ENCODE measurements at regions not wholly inside any gene's neighbourhood (a gene's known extent, or its start where the extent isn't known, plus 50 kb on each side); places are given as distances from the start of the nearest gene placed in this dataset.

DNA sequence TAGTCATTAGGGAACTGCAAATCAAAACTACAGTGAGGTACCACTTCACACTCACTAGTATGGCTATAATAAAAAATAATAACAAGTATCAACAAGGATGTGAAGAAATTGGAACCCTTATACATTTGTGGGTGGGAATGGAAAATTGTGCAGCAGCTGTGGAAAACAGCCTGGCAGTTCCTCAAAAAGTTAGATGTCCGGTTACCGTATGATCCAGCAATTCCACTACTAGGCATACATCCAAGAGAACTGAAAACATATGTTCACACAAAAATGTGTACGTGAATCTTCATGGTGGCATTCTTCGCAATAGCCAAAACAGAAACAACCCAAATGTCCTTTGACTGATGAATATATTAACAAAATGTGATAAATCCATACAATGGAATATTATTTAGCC lies 187.9 kb upstream of the LYSMD4 start:
- DNase-seq (ENCODE audit: low read depth) = no peak

DNA sequence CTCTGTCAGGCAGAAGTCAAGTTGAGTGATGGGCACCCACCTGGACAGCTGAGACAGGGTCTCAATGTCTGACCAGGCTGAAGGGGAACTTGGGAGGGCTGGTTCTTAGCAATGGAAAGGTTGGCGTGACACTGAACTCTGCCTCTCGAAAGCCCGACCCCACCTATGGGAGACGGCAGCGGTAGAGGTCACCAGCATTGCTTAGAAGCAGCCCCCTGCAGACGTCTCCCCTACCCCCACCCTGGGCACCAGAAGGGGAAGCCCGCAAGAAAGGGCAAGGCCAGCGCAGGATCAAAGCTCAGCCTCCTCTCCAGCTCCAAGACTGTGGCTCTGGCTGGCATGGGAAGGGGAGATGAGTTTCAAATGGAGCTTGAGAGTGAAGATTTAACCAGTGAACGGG lies 184.8 kb upstream of the LYSMD4 start:
- no peak for DNase-seq (ENCODE audit: low read depth)

DNA sequence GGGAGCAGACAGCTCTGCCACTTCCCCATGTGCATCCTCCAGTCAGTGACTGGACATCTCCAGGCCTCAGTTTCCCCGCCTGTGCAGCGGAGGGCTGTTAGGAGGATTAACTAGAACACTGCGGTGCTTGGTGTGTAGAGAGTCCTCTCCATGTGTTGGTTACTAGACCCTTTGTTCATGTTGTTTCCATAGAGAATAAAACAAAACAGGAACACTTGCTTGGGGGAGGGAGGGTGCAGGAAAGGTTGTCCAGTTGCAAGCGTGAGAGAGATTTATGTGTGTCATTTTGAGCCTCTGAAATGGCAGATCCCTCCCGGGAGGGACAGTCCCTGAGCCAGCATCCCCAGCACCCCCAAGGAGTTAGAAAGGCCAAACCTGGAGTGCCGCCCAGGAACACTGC lies 184.0 kb upstream of the LYSMD4 start:
- DNase-seq (ENCODE audit: low read depth) = no peak

DNA sequence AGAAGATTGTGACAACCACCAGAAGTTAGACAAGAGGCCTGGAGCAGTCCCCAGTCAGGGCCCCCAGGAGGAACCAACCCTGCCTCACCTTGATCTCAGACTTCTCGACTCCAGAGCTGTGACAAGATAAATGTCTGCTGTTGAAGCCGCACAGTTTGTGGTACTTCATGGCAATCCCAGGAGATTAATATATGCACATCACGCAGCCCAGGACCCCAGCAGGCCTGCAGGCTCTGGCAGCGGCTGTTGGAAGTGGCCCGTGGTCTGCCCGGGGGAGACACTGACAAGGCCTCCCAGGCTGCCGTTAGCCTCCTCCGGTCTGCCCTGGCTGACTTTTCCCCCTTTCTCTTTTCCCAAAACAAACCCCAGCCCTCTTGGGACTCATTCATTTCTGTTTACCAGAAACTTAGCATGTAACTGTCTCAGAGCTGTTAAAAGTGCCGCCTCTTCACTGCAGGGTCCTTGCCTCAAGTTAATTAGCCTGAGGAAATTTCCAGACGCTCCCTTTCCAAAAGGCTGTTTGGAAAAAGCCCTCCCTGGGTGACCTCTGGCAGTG lies 183.5 kb upstream of the LYSMD4 start:
- DNase-seq (ENCODE audit: low read depth) = no peak

DNA sequence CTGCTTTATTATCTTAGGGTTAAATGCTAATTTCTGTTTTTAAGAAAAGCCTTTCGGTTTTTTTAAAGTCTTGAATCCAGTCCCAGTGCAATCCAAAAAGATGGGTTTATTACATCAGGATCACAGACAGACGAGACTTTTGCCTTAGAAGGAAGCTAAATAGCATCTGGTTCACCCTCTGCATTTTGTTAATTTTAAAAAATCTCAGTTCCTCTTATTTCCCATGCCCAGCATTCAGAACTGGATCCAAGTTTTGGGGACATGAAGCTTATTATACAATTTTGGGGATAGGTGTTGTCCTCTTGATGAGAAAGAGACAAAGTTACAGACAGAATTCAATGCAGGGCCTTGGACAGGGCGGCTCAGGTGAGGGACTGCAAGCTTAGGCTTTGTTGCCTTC lies 181.5 kb upstream of the LYSMD4 start:
- DNase-seq (ENCODE audit: low read depth) = no peak

DNA sequence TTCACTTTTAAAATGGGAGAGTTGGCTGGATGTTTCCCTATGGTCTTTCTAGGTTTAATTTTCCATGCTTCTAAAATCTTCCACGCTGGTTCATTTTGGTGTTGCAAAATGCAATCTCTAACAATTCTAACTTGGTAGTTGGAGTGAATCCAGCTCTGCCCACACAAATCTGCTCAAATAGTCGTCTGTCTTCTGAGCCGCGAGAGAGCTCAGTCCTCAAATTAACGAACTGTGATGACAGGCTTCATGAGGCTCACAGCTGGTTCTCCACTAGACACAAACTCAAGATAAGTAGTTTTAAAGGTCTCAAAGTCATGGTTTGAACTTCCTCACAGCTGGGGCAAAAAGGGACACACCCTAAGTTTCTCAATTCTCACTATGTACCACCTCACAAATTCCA lies 178.6 kb upstream of the LYSMD4 start:
- DNase-seq (ENCODE audit: low read depth) = peak; percentile 55

DNA sequence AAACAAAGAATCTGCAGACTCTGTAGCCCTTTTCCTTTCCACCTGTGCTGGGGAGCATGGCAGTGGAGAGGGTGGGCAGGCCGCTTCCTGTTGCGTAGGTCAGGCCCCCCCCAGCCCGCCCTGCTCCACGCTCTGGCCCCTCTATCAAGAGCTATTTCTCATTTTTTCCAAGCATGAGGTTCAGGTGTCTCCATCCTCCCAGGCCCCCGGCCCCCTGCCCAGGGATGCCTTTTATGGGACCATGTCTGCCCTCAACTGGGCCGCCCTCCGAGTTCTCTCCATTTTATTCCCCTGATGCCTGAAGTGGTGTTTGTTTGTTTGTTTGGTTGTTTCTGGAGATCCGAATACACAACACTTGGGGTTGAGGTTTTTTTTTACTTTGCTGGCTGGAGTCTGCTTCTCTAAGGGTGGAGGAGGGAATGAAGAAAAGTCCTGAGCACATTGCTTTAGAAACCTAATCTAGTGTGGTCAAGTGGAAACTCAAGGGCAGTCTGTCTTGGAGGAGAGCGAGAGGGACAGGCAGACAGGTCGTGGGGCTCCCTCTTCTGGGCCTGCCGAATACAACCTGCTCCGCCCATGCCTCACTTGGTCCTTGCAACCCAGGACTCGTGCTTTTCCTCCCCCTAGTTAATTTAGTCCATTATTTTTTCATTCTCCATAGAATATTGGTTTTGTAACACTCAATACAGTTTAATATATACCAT lies 176.5 kb upstream of the LYSMD4 start:
- peak; percentile 30 for DNase-seq (ENCODE audit: low read depth)

DNA sequence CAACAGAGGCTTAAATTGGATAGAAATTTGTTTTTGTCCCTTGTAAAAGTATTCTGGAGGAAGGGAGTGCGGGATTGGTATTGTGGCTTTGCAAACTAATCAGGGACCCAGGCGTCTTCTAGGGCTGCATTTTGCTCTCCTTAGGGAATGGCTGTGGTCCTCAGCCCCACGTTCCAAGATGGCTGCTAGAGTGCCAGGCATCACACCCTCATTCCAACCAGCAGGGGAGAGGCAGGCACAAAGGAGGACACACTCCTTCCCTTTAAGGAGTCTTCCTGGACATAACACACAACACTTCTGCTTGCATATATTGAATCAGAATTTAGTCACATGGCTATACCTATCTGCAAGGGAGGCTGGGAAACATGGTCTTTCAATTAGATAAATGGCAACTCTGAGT lies 174.5 kb upstream of the LYSMD4 start:
- DNase-seq (ENCODE audit: low read depth) = no peak

DNA sequence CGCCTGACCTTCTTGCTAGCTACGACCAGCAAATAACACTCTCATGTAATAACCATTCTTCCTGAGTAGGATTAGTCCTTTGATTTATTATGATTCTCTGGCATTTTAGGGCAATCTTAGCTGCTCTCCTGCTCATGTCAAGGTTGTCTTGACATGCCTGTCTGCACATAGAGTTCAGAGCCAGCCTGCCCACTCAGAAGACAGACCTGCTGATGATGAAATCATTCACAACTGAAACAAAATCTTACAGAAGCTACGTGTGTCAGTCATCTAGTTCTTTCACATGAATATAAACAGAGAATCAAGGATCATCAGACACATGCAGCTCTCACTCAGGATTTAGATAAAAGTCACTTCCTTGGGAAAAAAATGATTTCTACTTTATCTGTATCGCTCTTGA lies 173.6 kb upstream of the LYSMD4 start:
- peak; percentile 17 for DNase-seq (ENCODE audit: low read depth)

DNA sequence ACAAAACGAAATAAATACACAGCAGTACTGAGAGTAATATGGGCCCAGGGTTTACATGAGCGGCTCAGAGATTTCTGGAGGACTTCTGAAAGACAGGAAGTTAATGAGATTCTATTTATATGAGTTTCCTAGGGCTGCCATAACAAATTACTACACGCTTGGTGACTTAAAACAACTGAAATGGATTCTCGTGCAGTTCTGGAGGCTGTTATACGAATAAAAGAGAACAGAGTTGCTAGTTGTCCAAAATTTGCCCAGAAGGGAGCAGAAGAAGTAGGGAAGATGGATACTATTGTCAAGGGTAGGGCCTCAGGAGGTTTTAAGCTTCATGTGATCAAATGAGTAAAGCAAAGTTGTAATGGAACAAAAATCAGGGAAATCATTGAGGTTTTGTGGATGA lies 173.1 kb upstream of the LYSMD4 start:
- DNase-seq (ENCODE audit: low read depth) = no peak

DNA sequence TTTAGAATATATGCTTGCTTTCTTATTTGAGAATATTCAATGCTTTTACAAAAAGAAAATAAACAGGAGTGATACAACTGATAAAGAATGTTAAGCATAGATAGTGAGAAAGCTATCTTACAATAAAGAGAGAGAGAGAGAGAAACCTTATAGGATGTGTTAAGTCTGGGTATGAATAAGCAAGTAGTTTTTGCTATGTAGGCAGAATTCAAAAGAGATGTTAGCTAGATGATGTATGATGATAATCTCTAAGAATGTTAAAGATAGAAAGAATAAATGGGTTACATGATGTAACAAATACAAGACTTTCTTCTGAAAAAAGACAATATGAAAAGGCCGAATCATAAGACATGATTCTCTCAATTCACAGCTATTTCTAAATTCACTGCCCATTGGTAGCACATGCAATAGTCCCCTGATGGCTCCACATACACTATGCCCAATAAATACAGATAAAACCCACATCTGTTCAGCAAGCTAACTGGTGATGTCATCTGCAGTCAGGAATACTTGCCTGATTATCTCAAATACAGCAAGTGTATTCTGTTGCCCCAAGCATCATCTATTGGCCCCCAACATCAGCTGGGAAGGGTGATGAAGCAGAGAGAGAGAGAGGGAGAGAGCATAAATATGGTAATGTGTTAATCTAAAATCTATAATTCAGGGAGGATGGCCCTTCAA lies 169.2 kb upstream of the LYSMD4 start:
- no peak for DNase-seq (ENCODE audit: low read depth)

DNA sequence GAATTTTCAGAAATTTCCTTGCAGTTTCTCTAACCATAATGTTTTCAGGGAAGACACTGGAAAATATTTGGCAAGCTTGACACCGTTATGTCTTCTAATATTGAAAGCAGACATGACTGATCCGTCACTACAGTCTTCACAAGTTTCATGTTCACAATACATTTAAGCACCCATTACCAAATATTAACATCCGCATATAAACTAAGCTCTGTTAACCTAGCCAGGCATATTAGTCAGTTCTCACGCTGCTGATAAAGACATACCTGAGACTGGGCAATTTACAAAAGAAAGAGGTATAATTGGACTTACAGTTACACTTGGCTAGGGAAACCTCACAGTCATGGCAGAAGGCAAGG lies 162.7 kb upstream of the LYSMD4 start:
- no peak for DNase-seq (ENCODE audit: low read depth)

DNA sequence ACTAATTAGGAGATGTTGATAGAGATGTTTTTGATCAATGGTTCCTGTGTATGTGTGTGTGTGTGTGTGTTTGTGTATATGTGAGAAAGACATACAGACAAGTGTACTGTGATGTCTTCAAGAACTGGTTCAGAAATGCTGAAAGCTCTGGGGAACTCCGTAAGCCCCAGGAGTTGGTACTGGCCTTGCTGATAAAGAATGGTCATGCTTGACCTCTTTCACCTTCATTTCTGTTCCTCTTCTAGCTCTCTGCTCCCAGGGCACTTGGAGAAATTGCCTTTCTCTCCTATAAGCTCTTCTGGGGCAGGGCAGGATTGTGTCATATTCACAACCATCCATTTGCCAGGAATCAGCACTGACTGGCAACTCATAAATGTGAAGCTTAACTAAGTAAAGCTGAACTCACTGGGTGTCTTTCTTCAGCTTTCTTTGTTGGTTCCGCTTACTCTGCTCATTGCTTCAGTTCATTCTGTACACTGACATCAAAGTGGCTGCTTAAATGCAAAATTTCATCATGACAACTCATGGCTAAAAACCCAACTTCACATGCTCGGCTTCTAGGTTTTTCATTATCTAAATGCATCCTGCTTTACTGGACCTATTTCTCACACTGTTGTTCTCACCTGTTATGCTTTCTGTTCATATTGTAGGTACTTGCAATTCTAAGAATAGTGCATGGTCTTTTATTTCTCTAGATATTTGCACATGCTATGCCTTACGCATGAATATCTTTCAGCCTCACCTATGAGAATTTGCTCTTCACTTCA lies 162.1 kb upstream of the LYSMD4 start:
- DNase-seq (ENCODE audit: low read depth) = no peak

DNA sequence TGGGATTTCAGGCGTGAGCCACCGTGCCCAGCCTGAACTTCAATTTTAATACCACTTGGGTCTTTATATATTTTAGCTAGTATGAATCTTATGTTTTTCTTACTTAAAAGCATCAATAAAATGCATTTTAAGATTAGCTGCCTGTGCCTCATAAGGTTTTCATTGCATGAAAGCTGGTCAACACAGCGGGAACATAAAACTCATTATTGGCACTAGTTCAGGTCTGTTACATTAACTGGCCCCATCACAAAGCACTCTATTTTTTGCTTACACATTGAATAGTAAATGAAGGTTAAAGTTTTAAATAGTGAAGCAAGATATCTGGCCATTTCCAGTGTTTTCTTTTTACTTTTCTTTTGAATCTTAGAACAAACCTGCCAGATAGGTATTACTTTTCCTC lies 145.6 kb upstream of the LYSMD4 start:
- DNase-seq (ENCODE audit: low read depth) = no peak

DNA sequence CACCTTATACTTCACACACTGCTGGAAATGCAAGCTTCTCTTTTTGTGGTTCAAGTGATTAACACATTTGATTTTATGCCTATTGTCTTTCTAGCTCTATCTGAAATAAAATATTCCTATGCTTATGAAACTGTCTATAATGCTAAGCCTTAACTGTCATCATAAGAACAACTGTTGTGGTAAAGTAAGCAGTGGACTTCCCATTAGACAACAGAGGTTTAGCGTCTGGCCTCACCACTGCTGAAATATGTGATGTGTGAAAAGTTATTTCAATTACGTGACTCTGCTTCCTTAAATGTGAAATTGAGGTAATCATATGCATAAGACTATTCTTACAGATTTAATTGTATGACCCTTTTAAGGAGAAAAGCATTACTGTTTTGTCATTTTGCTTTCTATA lies 140.2 kb upstream of the LYSMD4 start:
- DNase-seq (ENCODE audit: low read depth) = no peak

DNA sequence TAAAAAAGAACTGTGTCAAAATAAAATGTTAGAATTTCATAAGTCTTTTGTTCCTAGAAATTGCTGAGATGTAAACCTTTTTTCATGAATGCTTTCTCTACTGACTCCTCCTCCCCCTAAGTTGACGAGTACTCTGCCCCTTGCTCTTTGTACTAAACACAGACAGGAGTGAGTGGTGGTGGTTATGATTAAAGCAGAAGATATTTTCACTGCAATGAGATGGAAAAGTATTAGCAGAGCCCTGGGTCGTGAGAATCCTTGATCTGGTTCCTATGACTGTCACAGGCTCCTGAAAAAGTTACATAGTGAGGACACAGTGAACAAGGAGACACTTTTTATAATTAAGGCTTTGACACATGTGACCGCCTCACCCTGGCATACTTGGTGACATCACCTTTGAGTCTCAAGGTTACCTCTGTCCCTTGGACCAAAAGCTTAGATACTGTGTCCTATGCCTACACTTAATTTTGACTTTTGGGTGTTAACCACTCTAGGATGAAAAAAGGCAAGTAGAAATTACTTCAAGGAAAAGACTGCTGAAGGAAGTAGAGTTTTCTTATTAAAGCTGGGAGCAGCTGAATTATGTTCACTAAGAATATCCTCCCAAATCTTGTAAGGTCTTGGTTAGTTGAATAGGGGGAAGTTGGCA lies 130.4 kb upstream of the LYSMD4 start:
- peak; percentile 15 for DNase-seq (ENCODE audit: low read depth)

DNA sequence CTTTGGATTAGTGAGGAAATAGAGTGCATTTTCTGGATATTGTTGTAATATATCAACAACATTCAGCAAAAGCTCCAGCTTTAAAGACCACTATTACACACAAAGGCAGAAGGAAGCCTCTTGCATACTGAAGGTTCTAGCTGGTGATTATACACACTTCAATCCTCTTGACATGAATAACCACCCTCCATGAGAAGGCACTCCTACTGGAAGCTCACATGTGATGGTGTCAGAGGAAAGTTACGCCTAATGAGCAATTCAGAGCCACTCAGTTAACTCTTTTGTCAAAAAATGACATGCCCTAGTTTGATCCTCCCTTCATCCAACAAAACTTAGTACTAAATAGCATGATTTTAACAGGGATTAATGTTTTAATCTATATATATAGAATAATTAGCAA lies 124.6 kb upstream of the LYSMD4 start:
- no peak for DNase-seq (ENCODE audit: low read depth)

DNA sequence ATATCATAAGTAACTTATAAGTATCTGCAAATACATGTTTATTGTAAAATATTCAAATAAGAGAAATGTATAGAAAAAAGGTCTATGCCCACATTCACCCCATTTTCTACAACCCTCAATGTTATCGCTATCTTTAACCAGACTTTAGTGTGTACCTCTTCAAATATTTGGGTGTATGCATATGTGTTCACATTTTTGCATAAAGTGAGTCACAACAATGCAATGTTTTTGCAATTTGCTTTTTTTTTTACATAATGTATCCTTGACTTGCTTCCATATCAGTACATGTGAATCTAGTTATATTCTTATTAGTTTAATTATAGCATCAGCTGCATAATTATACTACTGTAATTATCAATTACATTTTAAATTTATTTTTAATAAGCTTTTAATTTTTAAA lies 117.3 kb upstream of the LYSMD4 start:
- no peak for DNase-seq (ENCODE audit: low read depth)

DNA sequence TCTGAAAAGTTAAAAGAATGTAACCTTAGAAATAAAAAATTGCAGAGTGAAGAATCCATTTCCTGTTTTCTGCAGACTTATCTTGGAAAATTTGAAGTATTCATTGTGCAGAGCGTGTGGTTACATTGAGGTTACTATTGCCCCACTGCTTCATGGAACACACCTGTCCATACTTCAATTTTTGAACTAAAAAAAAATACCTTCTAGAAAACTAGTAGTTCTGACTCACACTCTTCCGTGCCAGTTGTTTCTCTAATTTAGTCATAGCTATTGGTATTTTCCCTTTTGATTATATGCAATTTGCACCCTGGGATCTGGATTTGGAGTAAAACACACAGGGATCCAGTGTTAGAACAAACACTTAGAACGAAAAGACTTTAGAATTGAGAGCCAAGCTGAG lies 111.8 kb upstream of the LYSMD4 start:
- no peak for DNase-seq (ENCODE audit: low read depth)

DNA sequence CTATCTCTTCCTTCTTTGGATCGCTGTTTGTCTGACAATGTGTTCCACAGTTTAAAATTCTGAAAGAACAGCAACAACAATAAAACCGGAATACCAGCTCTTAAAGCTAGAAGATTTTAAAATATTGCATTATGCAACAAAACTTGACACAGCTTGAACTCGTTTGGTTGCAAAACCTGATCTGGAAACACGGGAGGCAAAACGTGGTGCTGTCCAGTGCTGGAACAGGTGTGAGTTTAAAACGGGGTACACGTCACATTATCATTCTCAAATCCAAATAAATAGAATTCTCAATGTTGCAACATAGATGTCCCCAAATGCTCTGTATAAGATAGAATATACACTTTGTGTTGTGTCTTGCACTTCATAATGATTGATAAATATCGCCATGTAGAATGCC lies 110.9 kb upstream of the LYSMD4 start:
- no peak for DNase-seq (ENCODE audit: low read depth)

DNA sequence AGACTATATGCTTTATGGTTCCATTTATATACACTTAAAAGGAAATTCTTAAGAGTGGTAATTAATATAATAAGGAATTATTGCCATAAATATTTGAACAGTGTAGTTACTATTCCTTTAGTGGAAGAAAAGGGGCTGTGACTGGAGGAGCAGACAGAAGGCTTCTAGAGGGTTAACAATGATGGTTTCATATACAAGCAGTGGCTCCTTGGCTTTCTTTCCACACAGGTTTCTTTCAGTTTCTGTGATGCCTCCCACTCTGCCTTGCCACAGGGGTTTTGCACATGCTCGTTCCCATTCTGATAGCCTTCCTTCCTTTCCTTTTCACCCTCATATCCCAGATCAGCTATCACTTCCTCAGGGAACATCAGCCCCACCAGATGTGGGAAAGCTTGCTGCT lies 108.8 kb upstream of the LYSMD4 start:
- DNase-seq (ENCODE audit: low read depth) = no peak

DNA sequence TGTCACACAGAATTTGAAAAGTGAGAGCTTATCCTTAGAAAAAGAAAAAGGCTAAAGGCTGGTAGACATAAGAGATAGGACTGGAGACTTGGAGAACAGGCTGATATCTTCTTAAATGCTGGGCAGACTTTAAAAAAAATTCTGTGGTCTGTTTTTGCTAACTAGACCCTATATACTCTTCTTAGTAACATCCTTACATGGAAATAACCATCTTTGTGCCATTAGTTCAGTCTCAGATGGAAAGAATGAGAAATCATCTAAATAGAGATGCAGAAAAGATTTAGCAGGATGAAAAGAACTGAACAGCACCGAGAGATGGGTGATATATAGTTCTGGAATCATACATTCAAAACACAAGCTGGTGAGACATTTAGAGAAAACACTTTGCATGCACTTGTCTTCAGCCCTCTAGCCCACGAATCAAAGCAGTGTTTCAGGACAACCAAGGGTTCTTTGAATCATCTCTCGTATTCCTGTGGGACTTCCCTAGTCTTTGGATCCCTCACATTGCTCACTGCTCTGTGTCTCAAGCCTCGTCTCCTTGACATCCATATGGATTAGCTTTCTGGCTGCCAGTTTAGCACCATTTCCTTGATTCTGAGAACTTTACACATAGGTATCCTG lies 93.0 kb upstream of the LYSMD4 start:
- no peak for DNase-seq (ENCODE audit: low read depth)

Measured in renal cortical epithelial cell (primary cell).